HG03045 (cell line): ENCODE measurements at regions not wholly inside any gene's neighbourhood (a gene's known extent, or its start where the extent isn't known, plus 50 kb on each side); places are given as distances from the start of the nearest gene placed in this dataset.

Experiments used
- ATAC-seq: cut with Tn5 transposase; IDR thresholded peaks from one replicate; pipeline ENCODE4 v1.9.1; 2021; ENCODE audit warnings: mild to moderate bottlenecking, moderate library complexity; ENCODE audit not compliant: unreplicated experiment

DNA sequence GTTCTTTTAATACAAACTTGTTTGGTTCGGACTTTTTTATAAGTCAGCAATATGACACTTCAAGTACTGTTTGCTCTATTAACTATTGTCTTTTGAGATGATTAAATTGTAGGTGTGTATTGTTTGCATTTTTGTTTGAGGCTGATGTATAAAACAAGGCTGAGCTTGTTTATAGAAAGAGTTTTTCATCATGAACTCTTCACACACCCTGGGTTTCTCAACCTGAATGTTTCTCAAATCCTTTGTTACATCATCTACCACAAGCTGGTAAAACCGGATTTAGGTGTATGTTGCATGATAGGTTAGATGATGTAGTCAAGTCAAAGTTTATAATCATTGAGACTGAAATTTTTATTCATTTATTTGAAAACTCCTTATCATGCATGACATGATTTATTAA, 335.2 kb upstream of the LRATD1 start:
- ATAC-seq: no peak

DNA sequence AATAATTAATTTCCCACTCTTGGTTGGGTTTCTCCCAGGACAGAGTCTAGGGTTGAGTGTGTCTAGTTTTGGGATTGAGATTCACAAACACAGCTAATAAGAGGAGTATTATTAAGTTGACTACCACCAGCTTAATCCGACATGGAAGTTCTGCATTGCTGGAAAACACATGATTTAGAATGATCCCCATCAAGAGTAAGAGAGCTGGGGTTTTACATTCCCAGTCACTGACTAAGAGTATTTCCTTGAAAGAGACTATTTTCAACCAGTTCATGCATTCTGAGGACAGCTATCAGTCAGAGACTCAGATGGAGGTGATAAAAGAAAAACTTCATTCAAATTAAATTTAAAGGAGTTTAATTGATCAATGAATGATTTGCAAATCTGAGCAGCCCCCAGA, 334.6 kb upstream of the LRATD1 start:
- ATAC-seq: no peak

GRCh38 chr2:14301331-14301730, 331.2 kb upstream of the LRATD1 start:
- no peak for ATAC-seq

- peak; percentile 81 for ATAC-seq
Observed at GRCh38 chr2:14303366-14304115, 329.0 kb upstream of the LRATD1 start.

DNA sequence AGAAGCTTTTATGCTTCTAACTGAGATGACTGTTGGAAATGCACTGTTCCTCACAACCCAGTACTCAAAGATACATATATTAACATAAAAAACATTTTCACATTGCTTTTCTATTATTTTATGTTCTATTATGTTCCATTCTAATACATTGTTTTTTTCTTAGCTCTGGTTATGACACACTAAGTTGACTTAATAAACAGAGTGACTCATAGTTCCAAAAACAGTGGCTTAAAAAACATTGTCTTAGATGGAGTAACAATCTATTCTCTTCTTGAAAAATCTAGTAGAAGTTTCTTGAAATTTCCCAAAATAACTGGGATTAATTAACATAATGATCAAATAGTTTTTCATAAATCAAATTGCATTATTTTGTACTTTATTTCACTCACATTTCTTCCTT, 328.2 kb upstream of the LRATD1 start:
- no peak for ATAC-seq

GRCh38 chr2:14306268-14306861, 326.2 kb upstream of the LRATD1 start:
- ATAC-seq: peak; percentile 74

- ATAC-seq: no peak
Observed at GRCh38 chr2:14313341-14313740, 319.2 kb upstream of the LRATD1 start.

DNA sequence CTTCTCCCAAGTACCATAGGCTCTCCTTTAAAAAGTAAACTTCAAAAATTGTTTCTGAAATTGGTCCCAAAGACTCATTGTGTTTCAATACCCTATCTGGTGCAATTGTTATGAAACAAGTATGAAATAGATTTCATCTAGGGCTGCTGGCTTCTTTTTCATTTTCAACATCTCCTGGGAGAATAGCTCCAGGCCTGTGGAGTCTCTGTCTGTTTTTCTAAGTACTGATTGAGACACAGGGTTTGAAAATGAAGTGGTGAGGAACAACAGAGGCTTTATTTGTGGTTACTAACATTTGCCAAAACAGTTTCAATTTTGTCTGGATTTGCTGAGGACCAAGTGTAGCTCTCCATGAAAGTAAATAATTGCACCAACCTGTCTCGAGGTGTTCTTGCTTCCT, 315.9 kb upstream of the LRATD1 start:
- no peak for ATAC-seq

DNA sequence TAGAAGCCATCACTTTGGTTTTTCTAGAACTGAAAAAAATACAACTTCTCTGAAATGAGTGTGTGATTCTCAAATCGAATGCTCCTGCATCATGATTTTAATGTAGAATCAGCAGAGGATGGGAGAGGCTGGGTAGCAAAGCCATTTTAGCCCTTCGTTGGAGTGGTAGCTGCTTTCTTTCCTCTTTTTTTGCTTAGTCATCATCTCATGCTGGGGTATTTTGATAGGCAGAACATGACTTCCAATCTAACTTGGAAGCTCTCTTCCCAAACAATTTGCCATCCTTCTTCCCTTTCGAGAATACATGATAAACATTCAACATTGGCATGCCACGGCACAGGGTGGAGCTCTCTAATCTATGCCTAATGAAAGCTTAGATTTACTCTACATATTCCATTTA, 311.2 kb upstream of the LRATD1 start:
- ATAC-seq: no peak

GRCh38 chr2:14322306-14322705, 310.2 kb upstream of the LRATD1 start:
- no peak for ATAC-seq

DNA sequence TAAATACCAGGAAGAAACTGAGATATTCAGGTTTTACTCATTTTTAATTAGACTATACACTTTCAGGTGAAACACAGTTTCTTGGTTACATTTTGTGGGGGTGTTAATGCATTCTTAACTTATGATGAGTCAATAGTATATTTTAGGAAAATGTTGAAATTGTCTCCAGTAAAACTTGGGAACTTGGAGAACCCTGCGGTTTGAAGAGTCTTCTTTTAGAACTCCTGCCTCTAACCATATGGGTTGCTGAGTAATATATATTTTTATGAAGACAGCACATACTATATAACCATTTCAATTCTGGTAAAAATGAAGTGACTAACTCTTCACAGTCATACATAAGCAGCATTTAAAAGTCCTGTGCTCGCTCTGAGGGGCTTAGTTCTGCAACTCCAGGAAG, 308.2 kb upstream of the LRATD1 start:
- no peak for ATAC-seq

- no peak for ATAC-seq
Observed at GRCh38 chr2:14330884-14331283, 301.6 kb upstream of the LRATD1 start.

DNA sequence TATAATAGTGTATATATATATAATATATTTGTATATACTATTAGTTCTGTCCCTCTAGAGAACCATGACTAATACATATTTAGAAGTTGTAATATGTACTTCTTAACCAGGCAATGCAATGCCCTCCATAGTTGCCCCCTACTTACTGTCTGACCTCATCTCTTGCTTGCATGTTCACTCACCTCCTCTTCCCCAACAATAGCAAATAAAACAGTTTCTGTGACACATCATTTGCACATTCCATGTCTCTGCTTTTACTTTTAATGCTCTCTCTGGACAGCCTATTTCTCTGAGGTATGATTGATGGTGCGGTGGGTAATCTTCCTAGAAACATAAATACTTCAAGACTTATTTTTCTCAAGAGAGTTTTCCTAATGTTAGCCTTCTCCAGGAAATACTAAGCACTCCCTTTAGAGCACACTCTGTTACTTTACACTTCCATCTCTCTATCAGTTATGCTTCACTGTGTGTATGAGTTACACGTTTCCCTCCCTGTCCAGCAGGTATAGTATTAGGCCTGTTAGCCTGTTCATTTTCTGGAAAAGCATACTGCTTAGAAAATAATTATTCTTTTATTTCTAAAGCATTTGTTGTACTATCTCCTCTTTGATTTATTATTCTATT, 295.6 kb upstream of the LRATD1 start:
- no peak for ATAC-seq

- ATAC-seq: no peak
Observed at GRCh38 chr2:14340703-14341102, 291.8 kb upstream of the LRATD1 start.

DNA sequence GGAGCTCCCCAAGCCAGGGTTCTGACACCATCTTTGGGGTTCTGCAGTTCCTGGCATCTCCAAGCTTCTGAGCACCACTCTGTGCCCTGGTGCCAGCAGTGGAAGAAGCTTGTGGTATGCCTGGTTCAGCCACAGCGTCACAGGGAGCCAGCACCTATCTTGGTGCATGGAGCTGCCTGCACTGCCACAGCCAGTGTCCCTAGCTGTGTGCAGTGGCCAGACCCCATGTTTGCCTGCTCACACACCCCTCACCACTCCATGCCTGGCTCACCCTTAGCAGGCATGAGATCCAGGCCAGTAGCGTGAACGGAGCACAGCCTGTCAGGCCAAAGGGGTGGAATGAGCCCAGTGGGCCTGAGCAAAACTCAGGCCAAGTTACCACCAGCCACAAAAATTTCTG, 290.2 kb upstream of the LRATD1 start:
- no peak for ATAC-seq

DNA sequence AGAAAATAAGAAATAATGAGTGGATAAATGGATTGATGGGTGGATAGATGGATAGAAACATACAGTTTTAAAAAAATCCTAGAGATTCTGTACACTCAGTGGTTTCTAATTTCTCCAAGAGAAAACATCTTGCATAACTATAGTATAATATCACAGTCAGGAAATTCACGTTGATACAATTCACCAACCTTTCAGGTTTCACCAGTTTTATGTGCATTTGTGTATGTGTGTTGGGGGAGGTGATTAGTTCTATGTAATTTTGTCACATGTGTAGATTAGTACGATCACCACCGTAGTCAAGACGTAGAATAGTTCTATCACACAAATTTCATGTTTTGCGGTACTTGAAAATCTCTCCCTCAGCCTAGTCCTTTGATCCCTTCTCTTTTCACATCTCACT, 288.2 kb upstream of the LRATD1 start:
- no peak for ATAC-seq

DNA sequence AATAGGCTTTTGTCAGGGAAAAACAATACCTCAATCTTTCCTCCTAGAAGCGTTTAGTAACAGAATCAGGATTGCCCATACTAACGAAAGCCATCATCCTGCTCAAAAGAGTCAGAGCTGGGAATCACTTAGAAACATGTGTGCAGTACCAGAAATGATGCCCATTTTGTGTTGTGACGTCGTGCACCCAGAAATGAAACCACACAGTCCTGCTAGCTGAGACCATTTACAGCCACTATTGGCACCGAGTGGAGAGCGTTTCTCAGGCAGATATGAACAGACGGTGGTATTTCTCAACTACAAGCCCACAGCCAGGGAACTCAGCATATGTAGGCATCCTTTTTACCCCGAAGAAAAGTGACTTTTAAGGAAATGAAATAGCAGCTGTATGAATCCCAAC, 284.3 kb upstream of the LRATD1 start:
- ATAC-seq: no peak

DNA sequence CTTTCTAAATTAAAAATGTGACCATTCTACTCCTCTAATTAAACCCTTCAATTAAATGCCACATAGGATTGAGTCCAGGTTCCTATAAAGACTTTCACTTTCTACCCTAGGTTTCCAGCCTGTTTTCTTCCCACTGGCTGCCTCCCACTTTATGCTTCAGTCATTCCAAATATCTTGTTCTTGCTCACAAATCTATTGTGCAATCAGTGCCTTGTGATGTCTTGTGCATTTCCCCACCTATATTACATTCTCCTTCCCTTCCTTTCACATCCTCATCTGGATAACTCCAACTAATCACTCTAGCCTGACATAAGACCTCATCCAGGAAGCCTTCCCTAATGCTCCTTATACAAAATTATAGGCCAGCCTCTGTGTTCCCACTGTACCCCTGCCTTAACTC, 281.7 kb upstream of the LRATD1 start:
- no peak for ATAC-seq

GRCh38 chr2:14352067-14352466, 280.4 kb upstream of the LRATD1 start:
- no peak for ATAC-seq

GRCh38 chr2:14354231-14354630, 278.3 kb upstream of the LRATD1 start:
- ATAC-seq: no peak

GRCh38 chr2:14355102-14355501, 277.4 kb upstream of the LRATD1 start:
- ATAC-seq: no peak

DNA sequence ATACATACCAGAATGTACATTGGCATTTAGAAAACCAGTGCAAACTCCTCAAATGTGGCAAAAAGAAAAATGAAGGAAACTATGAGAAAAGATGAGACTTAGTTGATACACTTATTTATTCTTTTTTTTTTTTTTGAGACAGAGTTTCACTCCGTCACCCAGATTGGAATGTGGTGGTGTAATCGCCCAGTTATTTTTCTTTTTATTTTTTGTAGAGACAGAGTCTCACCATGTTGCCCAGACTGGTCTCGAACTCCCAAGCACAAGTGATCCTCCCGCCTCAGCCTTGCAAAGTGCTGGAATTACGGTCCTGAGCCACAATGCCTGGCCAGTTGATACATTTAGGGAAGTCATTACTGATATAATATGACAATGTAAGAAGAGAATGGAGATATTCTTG, 274.2 kb upstream of the LRATD1 start:
- ATAC-seq: no peak
